Urinary bladder (tissue), 3 donors: ENCODE measurements at regions not wholly inside any gene's neighbourhood (a gene's known extent, or its start where the extent isn't known, plus 50 kb on each side); places are given as distances from the start of the nearest gene placed in this dataset.
"Not testable (repeated sequence)": the region's sequence is repeated elsewhere in the genome, so short reads cannot be mapped to it uniquely, and the experiment has no call there.

ENCODE experiments used
- DNase-seq: peaks from one replicate; pipeline ENCODE4 v3.0.0-alpha.2; 2015; ENCODE audit errors: extremely low spot score
- H3K27ac ChIP-seq: one replicate; pipeline ENCODE4 v1.5.1; 2013; ENCODE audit warnings: low read depth, mild to moderate bottlenecking, moderate library complexity
- H3K36me3 ChIP-seq: one replicate; pipeline ENCODE4 v1.6.1; 2013; ENCODE audit warnings: mild to moderate bottlenecking, moderate library complexity; ENCODE audit not compliant: insufficient read depth
- H3K4me1 ChIP-seq: one replicate; pipeline ENCODE4 v1.6.1; 2013; ENCODE audit warnings: mild to moderate bottlenecking, moderate library complexity; ENCODE audit not compliant: insufficient read depth
- H3K4me3 ChIP-seq: one replicate; pipeline ENCODE4 v1.5.1; 2013; ENCODE audit warnings: low read depth, low read length
- WGBS: extraction: QIAGEN DNeasy Blood & Tissue Kit; methylation state at CpG from one replicate; pipeline ENCODE4 v1.1.7; 2013; 5-methylcytosine and 5-hydroxymethylcytosine counted together
- donor health status: healthy with polysubstance abuse.
- donor health status: healthy.

- no peaks in the 10 kb centered on the region for H3K36me3 ChIP-seq
- H3K4me1 ChIP-seq, result no peaks in the 10 kb centered on the region
- no peak overlapping the region for H3K4me3 ChIP-seq
- DNase-seq, result no peak
- no peak overlapping the region for H3K27ac ChIP-seq
- WGBS, result 96% methylated on average over 5 of the region's 5 CpGs
Measured at GRCh38 chr3:83251490-83251889, 1490.0 kb upstream of the GBE1 start.

GRCh38 chr3:83250613-83251012 lies 1489.2 kb upstream of the GBE1 start:
- Histone ChIP-seq H3K4me3 (no peak overlapping the region), H3K27ac (no peak overlapping the region), H3K4me1 (no peaks in the 10 kb centered on the region), H3K36me3 (no peaks in the 10 kb centered on the region)
- DNase-seq, result no peak
- WGBS, result 81% methylated on average over 1 of the region's 1 CpG

- H3K4me1 ChIP-seq, result no peaks in the 10 kb centered on the region
- WGBS, result 63% methylated on average over 3 of the region's 3 CpGs
- no peak for DNase-seq
- H3K36me3 ChIP-seq, result no peaks in the 10 kb centered on the region
- H3K4me3 ChIP-seq, result no peak overlapping the region
- no peak overlapping the region for H3K27ac ChIP-seq
Measured at GRCh38 chr3:83248454-83248853, 1487.0 kb upstream of the GBE1 start.

- H3K27ac ChIP-seq, result no peak overlapping the region
- H3K4me3 ChIP-seq, result no peak overlapping the region
- no peaks in the 10 kb centered on the region for H3K4me1 ChIP-seq
- H3K36me3 ChIP-seq, result no peaks in the 10 kb centered on the region
- no peak for DNase-seq
- 67% methylated on average over 4 of the region's 4 CpGs for WGBS
Measured at GRCh38 chr3:83235180-83235814, 1473.9 kb upstream of the GBE1 start.

- 78% methylated on average over 6 of the region's 6 CpGs for WGBS
- H3K4me1 ChIP-seq, result no peaks in the 10 kb centered on the region
Measured at GRCh38 chr3:83233715-83234114, 1472.3 kb upstream of the GBE1 start.

GRCh38 chr3:83230841-83231240 lies 1469.4 kb upstream of the GBE1 start:
- DNase-seq, result no peak
- Histone ChIP-seq H3K4me3 (no peak overlapping the region), H3K4me1 (no peaks in the 10 kb centered on the region), H3K27ac (no peak overlapping the region), H3K36me3 (no peaks in the 10 kb centered on the region)
- WGBS, result 75% methylated on average over 3 of the region's 3 CpGs

More at GRCh38 chr3:83233715-83234114, 1472.3 kb upstream of the GBE1 start:
- Histone ChIP-seq H3K36me3 (no peaks in the 10 kb centered on the region), H3K27ac (no peak overlapping the region), H3K4me3 (no peak overlapping the region)
- no peak for DNase-seq

- no peaks in the 10 kb centered on the region for H3K4me1 ChIP-seq
- DNase-seq, result no peak
- no peak overlapping the region for H3K27ac ChIP-seq
- no peak overlapping the region for H3K4me3 ChIP-seq
- H3K36me3 ChIP-seq, result no peaks in the 10 kb centered on the region
- whole genome bisulfite sequencing, result 77% methylated on average over 1 of the region's 1 CpG
Measured at GRCh38 chr3:83230376-83230775, 1468.9 kb upstream of the GBE1 start.

- Histone ChIP-seq H3K4me3 (no peak overlapping the region), H3K4me1 (no peaks in the 10 kb centered on the region), H3K36me3 (no peaks in the 10 kb centered on the region), H3K27ac (no peak overlapping the region)
- DNase-seq, result no peak
- 62% methylated on average over 3 of the region's 3 CpGs for WGBS
Measured at GRCh38 chr3:83226751-83227150, 1465.3 kb upstream of the GBE1 start.

- Histone ChIP-seq H3K36me3 (no peaks in the 10 kb centered on the region), H3K4me1 (no peaks in the 10 kb centered on the region), H3K27ac (no peak overlapping the region), H3K4me3 (no peak overlapping the region)
- WGBS, result 51% methylated on average over 5 of the region's 5 CpGs
- DNase-seq, result no peak
Measured at GRCh38 chr3:83224101-83224868, 1462.8 kb upstream of the GBE1 start.

- Histone ChIP-seq H3K27ac (no peak overlapping the region), H3K36me3 (no peaks in the 10 kb centered on the region), H3K4me1 (no peaks in the 10 kb centered on the region), H3K4me3 (no peak overlapping the region)
- no peak for DNase-seq
- 86% methylated on average over 14 of the region's 14 CpGs for WGBS
Measured at GRCh38 chr3:83218383-83219200, 1457.1 kb upstream of the GBE1 start.

GRCh38 chr3:83217595-83218118 lies 1456.2 kb upstream of the GBE1 start:
- not testable (repeated sequence) for H3K4me1 ChIP-seq, H3K27ac ChIP-seq, H3K4me3 ChIP-seq, H3K36me3 ChIP-seq, DNase-seq
- WGBS, result 97% methylated on average over 41 of the region's 41 CpGs

- Histone ChIP-seq H3K27ac (no peak overlapping the region), H3K36me3 (no peaks in the 10 kb centered on the region), H3K4me1 (no peaks in the 10 kb centered on the region), H3K4me3 (no peak overlapping the region)
- WGBS, result 93% methylated on average over 24 of the region's 24 CpGs
- DNase-seq, result no peak
Measured at GRCh38 chr3:83216919-83217594, 1455.6 kb upstream of the GBE1 start.

GRCh38 chr3:83195243-83195642 lies 1433.8 kb upstream of the GBE1 start:
- no peaks in the 10 kb centered on the region for H3K36me3 ChIP-seq
- H3K4me1 ChIP-seq, result no peaks in the 10 kb centered on the region
- DNase-seq, result no peak
- H3K4me3 ChIP-seq, result no peak overlapping the region
- H3K27ac ChIP-seq, result no peak overlapping the region
